Kidney epithelial cell (primary cell): ENCODE measurements at regions not wholly inside any gene's neighbourhood (a gene's known extent, or its start where the extent isn't known, plus 50 kb on each side); places are given as distances from the start of the nearest gene placed in this dataset.
A peak's percentile ranks its signal among the peaks of the same experiment; 100 is the strongest.

Experiments
- DNase-seq: peaks from one replicate; pipeline ENCODE4 v3.0.0-alpha.2; 2010; ENCODE audit warnings: low read depth
- H3K27me3 ChIP-seq: 2 replicates; pipeline ENCODE4 v1.6.0; 2011; ENCODE audit warnings: low read length; ENCODE audit not compliant: control insufficient read depth, insufficient read depth
- H3K36me3 ChIP-seq: 2 replicates; pipeline ENCODE4 v1.5.1; 2011; ENCODE audit warnings: low read length; ENCODE audit not compliant: control insufficient read depth, insufficient read depth
- H3K4me3 ChIP-seq: 2 replicates; pipeline ENCODE4 v1.5.1; 2011; ENCODE audit warnings: low read depth, mild to moderate bottlenecking, control low read depth, low read length
- CTCF ChIP-seq: IDR thresholded peaks from 2 replicates; pipeline ENCODE4 v1.5.1; 2011; ENCODE audit warnings: mild to moderate bottlenecking, moderate library complexity, low read length, control low read depth, inconsistent platforms; ENCODE audit not compliant: insufficient read depth, poor library complexity, severe bottlenecking

- no peak for DNase-seq
- no peak for TF ChIP-seq CTCF
- H3K27me3 ChIP-seq, result peaks cover 18% of the 10 kb centered on the region
- no peaks in the 10 kb centered on the region for H3K36me3 ChIP-seq
- H3K4me3 ChIP-seq, result no peak overlapping the region
Observed at GRCh38 chr19:32220951-32221350, 124.5 kb upstream of the ZNF507 start.

- no peak for TF ChIP-seq CTCF
- DNase-seq, result no peak
- Histone ChIP-seq H3K36me3 (no peaks in the 10 kb centered on the region), H3K27me3 (peaks cover 18% of the 10 kb centered on the region), H3K4me3 (no peak overlapping the region)
Observed at GRCh38 chr19:32222556-32222955, 122.9 kb upstream of the ZNF507 start.

- no peak for DNase-seq
- H3K4me3 ChIP-seq, result no peak overlapping the region
- TF ChIP-seq CTCF, result no peak
- H3K36me3 ChIP-seq, result no peaks in the 10 kb centered on the region
- peaks cover 18% of the 10 kb centered on the region for H3K27me3 ChIP-seq
Observed at GRCh38 chr19:32223106-32223505, 122.3 kb upstream of the ZNF507 start.

GRCh38 chr19:32223595-32224370, 121.6 kb upstream of the ZNF507 start:
- Histone ChIP-seq H3K4me3 (no peak overlapping the region), H3K27me3 (peaks cover 18% of the 10 kb centered on the region), H3K36me3 (no peaks in the 10 kb centered on the region)
- TF ChIP-seq CTCF, result no peak
- no peak for DNase-seq

- Histone ChIP-seq H3K4me3 (no peak overlapping the region), H3K27me3 (peaks cover 18% of the 10 kb centered on the region), H3K36me3 (no peaks in the 10 kb centered on the region)
- TF ChIP-seq CTCF, result peak; percentile 67
- no peak for DNase-seq
Observed at GRCh38 chr19:32224371-32225244, 120.8 kb upstream of the ZNF507 start.
